Endothelial cell of umbilical vein (primary cell): ENCODE measurements at regions not wholly inside any gene's neighbourhood (a gene's known extent, or its start where the extent isn't known, plus 50 kb on each side); places are given as distances from the start of the nearest gene placed in this dataset.

Experiments
- BruUV-seq: library from RNA; stranded (reverse); fragments of 400-500 nt; replicated peaks from 2 replicates; lab custom pipeline; 2021; lab: Mats Ljungman, UMichigan
- CTCF ChIA-PET: fragments of 300-600, 350-600 bp; sonication (Branson Sonifier 250); formaldehyde crosslinking; loops from one replicate; lab custom pipeline; 2021; ENCODE audit warnings: antibody characterized with exemption, inconsistent platforms; lab: Charles Lee
- POLR2A ChIA-PET: fragments of 300-600, 350-600 bp; sonication (Branson Sonifier 250); formaldehyde crosslinking; loops from one replicate; lab custom pipeline; 2021; ENCODE audit warnings: antibody characterized with exemption, inconsistent platforms; lab: Charles Lee
- DNase-seq: peaks from one replicate; pipeline ENCODE4 v3.0.0-alpha.2; 2011; ENCODE audit warnings: low read depth, low spot score
- FAIRE-seq: peaks from 2 replicates; lab custom pipeline; 2011; peaks lifted over from hg19 to GRCh38; lab: Jason Lieb, UNC
- H2AFZ ChIP-seq: 2 replicates; pipeline ENCODE4 v1.6.0; 2012; ENCODE audit warnings: low read depth, low read length, control low read depth, inconsistent platforms
- H3K27ac ChIP-seq: 2 replicates; pipeline ENCODE4 v1.5.1; 2011; ENCODE audit warnings: low read depth, mild to moderate bottlenecking, control low read depth, low read length, moderate library complexity; ENCODE audit not compliant: insufficient read depth
- H3K27me3 ChIP-seq, 2 experiments: 2 replicates each; pipeline versions ENCODE4 v1.6.0 to v1.6.1; 2011; ENCODE audit warnings: low read length in 2 of 2, mixed read lengths in 1 of 2; ENCODE audit not compliant: control insufficient read depth in 2 of 2, insufficient read depth in 2 of 2
- H3K36me3 ChIP-seq, 2 experiments: 2 replicates in 1 of 2; 3 replicates in 1 of 2; pipeline ENCODE4 v1.5.1; 2011; ENCODE audit warnings: low read length in 2 of 2, mild to moderate bottlenecking in 1 of 2, moderate library complexity in 1 of 2; ENCODE audit not compliant: control insufficient read depth in 2 of 2, insufficient read depth in 2 of 2; ENCODE audit errors: extremely low read depth in 1 of 2
- H3K4me1 ChIP-seq: 3 replicates; pipeline ENCODE4 v1.5.1; 2011; ENCODE audit warnings: mild to moderate bottlenecking, low read length; ENCODE audit not compliant: control insufficient read depth, insufficient read depth; ENCODE audit errors: extremely low read depth
- H3K4me2 ChIP-seq: 2 replicates; pipeline ENCODE4 v1.6.1; 2011; ENCODE audit warnings: low read length, control low read depth, mixed read lengths; ENCODE audit not compliant: insufficient read depth
- H3K4me3 ChIP-seq, 3 experiments: fragments of 200-600 bp in 1 of 3; sonication (generic), shearing (Covaris generic) in 1 of 3; replicated peaks in 1 of 3; 2 replicates each; pipeline ENCODE4 v1.5.1; 2011 to 2016; ENCODE audit warnings: control low read depth in 3 of 3, low read length in 3 of 3, mild to moderate bottlenecking in 2 of 3, inconsistent platforms in 1 of 3, low read depth in 1 of 3, moderate library complexity in 1 of 3; ENCODE audit not compliant: insufficient read depth in 1 of 3
- H3K79me2 ChIP-seq: 2 replicates; pipeline ENCODE4 v1.6.0; 2012; ENCODE audit warnings: low read length, inconsistent platforms; ENCODE audit not compliant: control insufficient read depth, insufficient read depth
- H3K9ac ChIP-seq: replicated peaks from 2 replicates; pipeline ENCODE3; 2011; ENCODE audit warnings: low read length, control low read depth; ENCODE audit not compliant: insufficient read depth; ENCODE audit errors: extremely low read depth
- H3K9me1 ChIP-seq: replicated peaks from 3 replicates; pipeline ENCODE4 v1.6.0; 2011; ENCODE audit warnings: mild to moderate bottlenecking, low read length; ENCODE audit not compliant: control insufficient read depth, insufficient read depth; ENCODE audit errors: extremely low read depth
- H3K9me3 ChIP-seq: replicated peaks from 2 replicates; pipeline ENCODE4 v1.5.1; 2012; ENCODE audit warnings: low read length, inconsistent platforms; ENCODE audit not compliant: control insufficient read depth, insufficient read depth
- H4K20me1 ChIP-seq: replicated peaks from 2 replicates; pipeline ENCODE3; 2011; ENCODE audit warnings: mild to moderate bottlenecking, low read length; ENCODE audit not compliant: control insufficient read depth, insufficient read depth; ENCODE audit errors: extremely low read depth
- FOS ChIP-seq: IDR thresholded peaks from 2 replicates; pipeline ENCODE4 v1.6.1; 2011; ENCODE audit warnings: mild to moderate bottlenecking, low read length, moderate library complexity, borderline replicate concordance; ENCODE audit not compliant: insufficient read depth
- GATA2 ChIP-seq: IDR thresholded peaks from 2 replicates; pipeline ENCODE4 v1.7.0; 2011; ENCODE audit warnings: low read depth, mild to moderate bottlenecking, moderate library complexity, mixed read lengths, low read length; ENCODE audit not compliant: insufficient read length, insufficient read depth
- JUN ChIP-seq: IDR thresholded peaks from 2 replicates; pipeline ENCODE4 v1.6.1; 2011; ENCODE audit warnings: borderline replicate concordance, low read depth; ENCODE audit not compliant: insufficient read length, insufficient read depth
- MYC ChIP-seq: IDR thresholded peaks from one replicate; pipeline ENCODE4 v1.6.1; 2011; ENCODE audit warnings: mild to moderate bottlenecking, low read depth, low read length
- POLR2A ChIP-seq: IDR thresholded peaks from 2 replicates; pipeline ENCODE4 v1.6.1; 2012; ENCODE audit warnings: low read depth, mild to moderate bottlenecking, control low read depth, low read length
- POLR2AphosphoS5 ChIP-seq: IDR thresholded peaks from 2 replicates; pipeline ENCODE4 v1.6.1; 2012; ENCODE audit warnings: low read depth, mild to moderate bottlenecking, control low read depth, low read length, moderate library complexity; ENCODE audit not compliant: insufficient read depth
- dilution Hi-C: fragments of 300-500 bp; cut with MboI; formaldehyde crosslinking; loops from one replicate; pipeline ENCODE4 v1.15.0; 2019; ENCODE audit warnings: low sequenced_read_pairs; ENCODE audit not compliant: extremely low pct_ligation_motif_present
- intact Hi-C: fragments of 100-400 bp; cut with micrococcal nuclease; formaldehyde crosslinking; loops from one replicate; pipeline ENCODE4 v1.10.0; 2022
- TF ChIP-seq, protein P1 (sequence below), 2 donors: IDR thresholded peaks; 1 replicate in 1 of 2; 2 replicates in 1 of 2; pipeline ENCODE4 v1.5.1; 2011; ENCODE audit warnings: low read length in 2 of 2, mild to moderate bottlenecking in 2 of 2, moderate library complexity in 2 of 2, control low read depth in 1 of 2, inconsistent platforms in 1 of 2, low read depth in 1 of 2; ENCODE audit not compliant: insufficient read depth in 1 of 2; ENCODE audit errors: extremely low read depth in 1 of 2
- TF ChIP-seq, protein P2 (sequence below): IDR thresholded peaks from 2 replicates; pipeline ENCODE4 v1.6.1; 2011; ENCODE audit not compliant: insufficient read depth, insufficient read length

DNA sequence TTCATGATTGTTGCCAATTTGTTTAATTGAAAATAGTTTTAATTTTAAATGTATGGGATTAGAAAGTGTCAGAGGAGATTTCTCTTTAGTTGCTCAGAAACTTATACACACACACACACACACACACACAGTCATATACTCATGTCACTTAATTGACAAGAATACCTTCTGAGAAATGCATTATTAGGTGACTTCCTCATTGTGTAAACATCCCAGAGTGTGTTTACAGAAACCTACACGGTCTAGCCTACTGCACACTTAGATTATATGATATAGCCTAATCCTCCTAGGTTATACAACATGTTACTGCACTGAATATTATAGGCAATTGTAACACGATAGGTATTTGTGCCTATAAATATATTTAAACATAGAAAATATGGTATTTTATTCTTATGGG is 1327.4 kb downstream of the FSTL5 start:
- POLR2A ChIA-PET: no interaction called here
- H3K4me3 ChIP-seq: no peak overlapping the region
- H3K36me3 ChIP-seq: no peaks in the 10 kb centered on the region
- no peak overlapping the region for H3K4me2 ChIP-seq
- BruUV-seq: no TSS peak
- no peaks in the 10 kb centered on the region for H3K79me2 ChIP-seq
- no peaks in the 10 kb centered on the region for H3K27me3 ChIP-seq
- H3K9me1 ChIP-seq: no peaks in the 10 kb centered on the region
- H3K9me3 ChIP-seq: no peaks in the 10 kb centered on the region
- dilution Hi-C loops: no loop called here
- H3K27ac ChIP-seq: no peak overlapping the region
- H2AFZ ChIP-seq: no peak overlapping the region
- DNase-seq (no peak), FAIRE-seq (no peak)
- H3K4me1 ChIP-seq: no peaks in the 10 kb centered on the region
- H4K20me1 ChIP-seq: no peaks in the 10 kb centered on the region
- no peak overlapping the region for H3K9ac ChIP-seq
- intact Hi-C loops: no loop called here
- CTCF ChIA-PET: no interaction called here
- TF ChIP-seq GATA2: no peak
- TF ChIP-seq FOS: no peak
- no peak for TF ChIP-seq POLR2A
- TF ChIP-seq JUN: no peak
- TF ChIP-seq, protein P1, sequence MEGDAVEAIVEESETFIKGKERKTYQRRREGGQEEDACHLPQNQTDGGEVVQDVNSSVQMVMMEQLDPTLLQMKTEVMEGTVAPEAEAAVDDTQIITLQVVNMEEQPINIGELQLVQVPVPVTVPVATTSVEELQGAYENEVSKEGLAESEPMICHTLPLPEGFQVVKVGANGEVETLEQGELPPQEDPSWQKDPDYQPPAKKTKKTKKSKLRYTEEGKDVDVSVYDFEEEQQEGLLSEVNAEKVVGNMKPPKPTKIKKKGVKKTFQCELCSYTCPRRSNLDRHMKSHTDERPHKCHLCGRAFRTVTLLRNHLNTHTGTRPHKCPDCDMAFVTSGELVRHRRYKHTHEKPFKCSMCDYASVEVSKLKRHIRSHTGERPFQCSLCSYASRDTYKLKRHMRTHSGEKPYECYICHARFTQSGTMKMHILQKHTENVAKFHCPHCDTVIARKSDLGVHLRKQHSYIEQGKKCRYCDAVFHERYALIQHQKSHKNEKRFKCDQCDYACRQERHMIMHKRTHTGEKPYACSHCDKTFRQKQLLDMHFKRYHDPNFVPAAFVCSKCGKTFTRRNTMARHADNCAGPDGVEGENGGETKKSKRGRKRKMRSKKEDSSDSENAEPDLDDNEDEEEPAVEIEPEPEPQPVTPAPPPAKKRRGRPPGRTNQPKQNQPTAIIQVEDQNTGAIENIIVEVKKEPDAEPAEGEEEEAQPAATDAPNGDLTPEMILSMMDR (IDR thresholded peaks at IDR 0.05; ENCODE audit: extremely low read depth in 1 of 2, insufficient read depth in 1 of 2, low read depth in 1 of 2, low read length in 2 of 2): no peak
- no peak for TF ChIP-seq MYC
- no peak for TF ChIP-seq POLR2AphosphoS5
- TF ChIP-seq, protein P2, sequence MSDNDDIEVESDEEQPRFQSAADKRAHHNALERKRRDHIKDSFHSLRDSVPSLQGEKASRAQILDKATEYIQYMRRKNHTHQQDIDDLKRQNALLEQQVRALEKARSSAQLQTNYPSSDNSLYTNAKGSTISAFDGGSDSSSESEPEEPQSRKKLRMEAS: no peak
